IPS DF 4.7 (cell line): ENCODE measurements at regions not wholly inside any gene's neighbourhood (a gene's known extent, or its start where the extent isn't known, plus 50 kb on each side); places are given as distances from the start of the nearest gene placed in this dataset.

Source experiments
- DNase-seq: peaks from one replicate; pipeline ENCODE4 v3.0.0-alpha.2; 2013; ENCODE audit warnings: low spot score; ENCODE audit errors: extremely low read depth

DNA sequence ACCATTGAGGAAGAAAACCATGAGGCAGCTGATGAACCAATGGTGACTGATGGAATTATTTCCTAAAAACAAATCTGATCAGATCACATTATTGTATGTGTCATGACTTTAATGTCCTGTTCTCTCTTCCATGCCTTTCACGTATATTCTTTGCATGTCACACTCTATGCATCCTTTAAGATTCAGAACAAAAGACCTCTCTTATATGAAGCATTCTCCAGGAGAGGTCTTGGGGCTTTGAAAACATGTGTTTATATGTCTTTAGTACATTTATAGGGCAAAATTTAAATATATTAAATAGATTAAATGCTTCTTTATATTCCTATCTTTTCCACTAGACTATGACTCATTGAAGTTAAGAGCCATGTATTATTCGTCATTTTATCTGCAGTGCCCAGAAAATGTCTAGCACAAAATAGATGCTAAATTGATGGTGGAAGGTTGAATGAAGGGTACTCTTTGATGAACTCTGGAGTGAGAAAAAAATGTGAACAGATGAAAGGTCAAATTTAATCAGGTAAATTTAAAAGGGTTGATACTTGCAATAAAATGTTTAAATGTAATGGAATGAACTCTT, 196.3 kb downstream of the PSAT1 start:
- DNase-seq: no peak

- no peak for DNase-seq
These were observed 205.6 kb downstream of the PSAT1 start for GRCh38 chr9:78502566-78502965.

GRCh38 chr9:78505546-78505945, 208.6 kb downstream of the PSAT1 start:
- DNase-seq: no peak

GRCh38 chr9:78507037-78507436, 210.1 kb downstream of the PSAT1 start:
- no peak for DNase-seq

GRCh38 chr9:78510035-78510434, 213.1 kb downstream of the PSAT1 start:
- no peak for DNase-seq

GRCh38 chr9:78515108-78515507, 218.2 kb downstream of the PSAT1 start:
- DNase-seq: no peak

- no peak for DNase-seq
These were observed 222.9 kb downstream of the PSAT1 start for GRCh38 chr9:78519786-78520185.

DNA sequence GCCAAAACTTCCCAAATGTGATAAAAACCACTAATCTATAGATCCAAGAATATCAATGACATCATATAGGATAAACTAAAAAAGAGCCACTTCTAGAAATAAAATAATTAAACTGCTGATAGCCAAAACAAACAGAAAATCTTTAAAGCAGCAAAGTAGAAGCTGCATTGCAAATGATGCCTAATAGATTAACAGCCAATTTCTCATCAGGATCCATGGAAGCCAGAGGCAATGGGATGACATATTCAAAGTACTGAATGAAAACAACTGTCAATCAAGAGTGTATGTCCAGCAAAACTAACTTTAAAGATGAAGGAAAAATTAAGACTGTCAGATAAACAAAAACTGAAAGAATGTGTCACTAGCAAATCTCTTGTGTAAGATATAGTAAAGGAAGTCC, 224.8 kb downstream of the PSAT1 start:
- DNase-seq: no peak

DNA sequence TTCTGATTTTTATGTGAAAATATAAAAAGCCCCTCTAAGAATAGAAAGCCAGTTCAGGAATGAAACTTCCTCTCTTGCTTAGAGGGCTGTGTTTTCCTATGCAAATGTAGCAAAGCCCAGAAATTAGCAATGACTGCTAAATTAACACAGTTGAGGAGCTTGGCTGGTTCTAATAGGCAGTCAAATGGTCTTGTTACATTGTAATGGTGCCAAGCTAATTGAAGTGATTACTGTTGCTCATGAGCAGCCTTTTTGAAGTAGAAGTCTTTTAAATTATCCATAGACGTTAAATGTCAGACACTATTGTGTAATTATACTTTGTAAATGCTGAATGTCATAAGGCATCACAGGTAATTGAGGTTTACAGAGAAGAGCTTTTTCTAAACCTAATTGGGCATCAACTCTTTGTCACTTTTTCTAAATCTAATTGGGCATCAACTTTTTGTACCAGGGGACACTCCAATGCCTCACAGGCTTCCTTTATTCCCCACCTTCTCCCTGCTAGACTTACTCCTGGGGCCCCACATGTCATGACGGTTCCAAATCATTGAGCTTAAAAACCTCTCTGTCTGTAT, 229.1 kb downstream of the PSAT1 start:
- no peak for DNase-seq

DNA sequence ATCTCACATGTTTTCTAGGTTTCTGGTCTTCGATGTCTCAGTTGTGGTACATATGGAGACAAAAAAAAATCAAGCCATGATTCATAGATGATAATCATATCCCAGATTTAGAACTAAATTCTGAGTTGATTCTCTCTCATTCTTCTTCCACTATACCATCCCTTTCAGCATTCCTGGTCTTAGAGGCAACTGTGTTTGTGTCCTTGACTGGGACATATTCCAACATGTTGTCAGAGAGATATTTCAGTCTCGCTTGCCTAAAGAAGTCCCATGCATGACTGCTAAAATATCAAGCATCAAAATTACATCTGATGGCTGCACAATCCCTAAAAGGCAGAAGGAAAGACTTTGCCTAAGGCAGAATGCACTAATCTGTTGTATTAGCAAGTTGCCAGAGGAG, 236.6 kb downstream of the PSAT1 start:
- DNase-seq: no peak

GRCh38 chr9:78539188-78539587, 242.3 kb downstream of the PSAT1 start:
- DNase-seq: no peak

DNA sequence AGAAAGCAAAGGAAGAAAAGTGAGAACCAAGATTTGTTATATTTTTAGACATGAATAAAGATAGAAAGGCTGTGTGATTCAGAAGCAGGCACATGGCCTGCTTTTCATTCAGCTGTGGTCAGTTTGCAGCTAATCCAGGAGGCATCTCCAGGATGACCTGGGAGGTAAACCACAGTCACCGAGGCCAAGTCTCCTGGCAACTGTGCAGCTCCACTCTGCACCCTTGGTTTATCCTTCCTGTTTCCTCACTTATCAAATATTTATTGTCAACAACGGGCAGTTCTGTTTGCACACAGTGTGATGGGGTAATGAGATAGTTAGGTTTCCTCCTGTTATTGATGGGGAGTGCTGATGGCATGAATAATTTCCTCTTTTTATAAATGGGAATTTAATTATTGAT, 243.0 kb downstream of the PSAT1 start:
- DNase-seq: no peak

- DNase-seq: no peak
These were observed 245.0 kb downstream of the PSAT1 start for GRCh38 chr9:78541868-78542443.

DNA sequence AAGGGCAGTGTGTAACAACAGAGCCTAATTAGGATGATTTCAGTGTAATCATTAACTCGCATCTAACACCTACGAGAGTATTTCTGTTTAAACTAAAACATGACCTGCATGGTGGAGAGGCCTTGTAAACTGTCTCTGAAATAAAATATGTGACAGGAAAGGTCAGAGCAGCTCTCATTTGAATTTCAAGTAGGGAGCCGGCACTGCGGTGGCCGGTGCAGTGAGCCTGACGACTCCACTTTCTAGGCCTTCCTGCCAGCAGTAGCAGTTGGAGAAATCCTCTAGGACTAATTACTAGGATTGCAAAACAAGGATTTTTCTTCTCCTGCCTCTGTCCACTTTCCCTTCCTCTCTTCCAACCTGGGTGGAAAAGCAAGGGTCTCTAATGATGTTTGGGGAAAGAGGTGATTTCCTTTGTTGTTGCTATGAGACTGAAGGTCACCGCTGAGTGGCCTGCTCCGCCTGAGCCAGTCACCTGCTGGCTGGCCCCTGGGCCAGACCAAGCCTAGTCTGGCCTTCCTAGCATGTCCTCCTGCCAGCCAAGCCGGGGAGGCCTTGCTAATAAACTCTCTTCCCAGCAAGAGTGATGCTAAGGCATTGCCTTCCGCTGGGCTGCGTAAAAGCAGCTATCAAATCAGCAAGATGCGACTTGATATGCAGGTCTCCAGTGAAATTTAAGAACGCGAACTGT, 245.7 kb downstream of the PSAT1 start:
- DNase-seq: no peak

DNA sequence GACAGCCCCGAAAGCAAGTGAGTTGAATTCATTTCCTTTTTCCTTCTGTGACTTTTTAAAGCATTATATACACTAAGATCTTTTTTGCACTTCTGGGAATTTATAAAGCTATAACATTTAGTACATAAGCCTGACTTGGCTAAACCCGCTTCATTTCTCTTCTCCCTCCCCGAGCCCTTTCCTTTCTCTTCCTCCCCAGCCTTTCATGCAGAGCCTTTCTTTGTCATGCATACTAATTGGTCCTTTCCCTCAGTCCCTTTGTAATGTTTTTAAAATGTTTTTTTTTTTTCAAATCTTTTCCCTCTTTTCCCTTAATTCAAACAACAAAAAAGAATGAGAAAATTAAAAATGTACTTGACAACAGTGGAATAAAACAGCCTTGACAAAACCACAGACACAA, 246.4 kb downstream of the PSAT1 start:
- no peak for DNase-seq

DNA sequence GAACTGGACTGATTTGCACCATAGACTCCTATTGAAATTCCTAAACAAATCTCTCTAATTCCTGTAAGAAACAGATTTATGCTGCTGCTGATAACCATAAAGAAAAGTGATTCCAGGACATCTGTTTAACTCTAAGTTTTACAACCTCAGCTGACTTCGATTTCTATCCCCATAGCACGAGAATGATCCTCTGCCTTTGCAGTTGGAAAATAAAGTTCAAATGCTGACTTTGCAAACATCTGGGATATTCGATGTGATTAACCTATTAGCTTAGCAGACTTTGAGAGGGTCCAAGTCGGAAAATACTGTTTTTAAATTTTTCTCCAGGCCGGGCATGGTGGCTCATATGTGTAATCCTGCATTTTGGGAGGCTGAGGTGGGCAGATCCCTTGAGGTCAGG, 247.3 kb downstream of the PSAT1 start:
- no peak for DNase-seq

GRCh38 chr9:78547831-78548230, 250.9 kb downstream of the PSAT1 start:
- no peak for DNase-seq

GRCh38 chr9:78548670-78549069, 251.7 kb downstream of the PSAT1 start:
- no peak for DNase-seq

DNA sequence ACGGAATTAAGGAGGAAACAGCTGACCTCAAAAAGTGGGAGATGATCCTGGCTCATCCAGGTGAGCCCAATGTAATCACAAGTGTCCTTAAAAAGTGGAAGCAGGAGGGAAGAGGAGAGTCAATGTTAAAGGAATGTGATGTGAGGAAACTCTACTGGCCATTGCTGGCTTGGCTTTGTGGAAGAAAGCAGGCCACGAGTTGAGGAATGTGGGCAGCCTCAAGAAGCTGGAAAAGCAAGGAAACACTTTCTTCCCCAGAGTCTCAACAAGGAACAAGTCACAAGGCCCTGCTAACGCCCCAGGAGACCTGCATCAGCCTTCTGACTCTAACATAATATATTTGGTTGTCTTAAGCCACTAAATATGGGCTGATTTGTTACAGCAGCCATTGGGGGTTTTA, 252.8 kb downstream of the PSAT1 start:
- no peak for DNase-seq

- DNase-seq: no peak
These were observed 255.9 kb downstream of the PSAT1 start for GRCh38 chr9:78552802-78553201.

- DNase-seq: no peak
These were observed 260.6 kb downstream of the PSAT1 start for GRCh38 chr9:78557540-78557939.

DNA sequence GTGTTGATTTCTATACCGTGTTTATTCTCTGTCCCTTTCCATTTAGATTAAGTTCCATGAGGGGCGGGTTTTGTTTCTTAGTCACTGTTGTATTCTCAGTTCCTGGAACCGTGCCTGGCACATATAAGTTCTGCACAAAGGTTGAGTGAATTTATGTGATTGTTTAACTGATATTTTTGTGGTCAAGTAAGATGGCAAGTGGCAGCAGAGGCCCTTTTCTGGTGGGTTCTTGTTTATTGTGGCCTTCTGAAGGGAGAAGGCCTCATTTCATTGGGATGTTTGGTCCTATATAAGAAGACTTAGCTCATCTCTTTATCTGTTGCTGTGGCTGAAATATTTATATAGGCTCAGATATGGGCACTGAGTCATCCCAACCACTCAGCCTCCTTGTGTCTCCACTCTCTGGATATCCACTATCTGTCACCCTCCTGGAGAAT, 262.5 kb downstream of the PSAT1 start:
- no peak for DNase-seq

DNA sequence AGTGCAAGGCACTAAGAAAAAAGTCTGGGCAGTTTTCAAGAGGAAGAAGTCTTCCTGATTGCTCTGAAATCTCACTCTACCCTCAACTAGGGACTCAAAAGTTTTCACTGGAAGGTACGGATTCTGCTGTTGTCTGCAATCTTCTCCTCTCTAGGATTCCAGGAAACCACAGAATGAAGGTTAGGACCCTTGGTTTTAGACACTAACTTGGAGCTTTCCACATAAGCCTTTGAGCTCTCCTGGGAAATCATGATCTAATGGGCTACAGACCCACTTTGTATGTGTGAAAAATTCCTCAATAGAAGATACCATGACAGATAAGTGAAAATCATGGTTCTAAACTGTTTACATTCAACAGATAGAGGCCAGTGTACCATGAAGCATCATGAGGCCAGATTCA, 265.1 kb downstream of the PSAT1 start:
- no peak for DNase-seq
